ENCODE measurements at regions not wholly inside any gene's neighbourhood (a gene's known extent, or its start where the extent isn't known, plus 50 kb on each side); places are given as distances from the start of the nearest gene placed in this dataset.

DNA sequence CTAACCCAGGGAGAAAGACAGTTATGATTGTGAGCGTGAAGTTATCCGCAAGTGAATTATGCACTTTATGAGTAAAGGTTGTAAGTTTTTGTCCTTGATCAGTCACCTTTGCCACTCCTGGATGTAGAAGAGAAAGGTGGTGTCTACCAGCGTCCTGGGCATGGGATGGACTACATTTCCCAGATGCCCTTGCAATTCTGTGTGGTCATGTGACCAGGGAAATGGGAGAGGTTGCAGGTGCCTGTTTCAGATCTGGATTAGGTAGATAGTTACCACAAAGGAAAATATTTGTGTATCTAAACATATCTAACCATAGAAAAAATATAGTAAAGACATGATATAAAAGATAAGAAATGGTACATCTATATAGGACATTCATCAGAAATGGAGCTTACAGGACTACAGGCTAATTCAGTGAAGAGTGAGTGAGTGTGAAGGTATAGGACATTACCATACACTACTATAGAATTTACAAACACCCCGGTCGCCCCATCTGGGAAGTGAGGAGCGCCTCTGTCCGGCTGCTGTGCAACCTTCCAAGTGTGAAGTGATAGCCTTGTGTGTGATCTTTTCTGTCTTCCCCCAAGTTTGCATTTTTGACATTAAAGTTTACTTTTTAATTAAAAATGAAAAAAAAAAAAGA lies 51.6 kb upstream of the CACNA1A start:
- no peak for DNase-seq (ENCODE audit: low read depth)
- no peak overlapping the region for H3K4me3 ChIP-seq (ENCODE audit: low read depth, low read length)

DNA sequence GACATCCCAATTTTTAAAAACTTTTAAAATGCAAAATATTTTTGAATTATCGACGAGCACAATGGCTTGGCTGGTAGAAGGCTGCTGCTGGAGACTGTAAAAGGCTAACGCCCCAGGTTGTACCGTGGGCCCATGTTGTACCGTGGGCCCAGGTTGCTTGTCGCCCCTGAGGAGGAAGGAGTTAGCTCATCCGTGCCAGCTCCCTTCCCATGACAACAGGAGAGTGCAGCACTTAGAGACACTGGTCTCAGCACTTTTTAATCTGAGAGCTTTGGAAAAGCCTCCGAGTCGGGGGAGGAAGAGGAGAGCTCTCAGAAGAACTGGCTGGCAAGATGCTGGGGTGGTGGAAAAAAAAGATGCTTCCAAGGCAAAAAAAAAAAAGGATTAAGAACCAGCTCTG lies 50.3 kb upstream of the CACNA1A start:
- H3K4me3 ChIP-seq (ENCODE audit: low read depth, low read length), result no peak overlapping the region
- DNase-seq (ENCODE audit: low read depth), result no peak
